ENCODE measurements at regions not wholly inside any gene's neighbourhood (a gene's known extent, or its start where the extent isn't known, plus 50 kb on each side); places are given as distances from the start of the nearest gene placed in this dataset.

DNA sequence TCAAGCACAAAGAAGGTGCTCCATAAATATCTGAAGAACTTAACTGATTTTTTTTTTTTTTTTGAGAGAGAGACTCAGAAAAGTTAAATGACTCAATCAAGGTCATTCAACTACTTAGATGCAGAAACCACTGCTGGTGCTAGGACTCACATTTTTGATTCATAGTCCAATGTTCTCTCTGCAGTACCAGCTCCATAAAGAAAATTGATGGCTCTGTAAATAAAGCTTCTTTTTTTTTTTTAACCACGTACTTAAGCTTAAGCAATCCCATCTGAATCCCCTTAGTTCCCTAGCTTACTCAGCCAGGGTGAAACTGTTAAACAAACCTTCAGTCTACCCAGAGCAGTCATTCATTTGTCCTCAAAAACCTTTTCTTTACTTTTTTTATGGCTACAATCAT, 657.0 kb upstream of the WWC1 start:
- Histone ChIP-seq H3K9me3 (ENCODE audit: low read depth) (no peaks in the 10 kb centered on the region), H3K36me3 (no peaks in the 10 kb centered on the region), H3K4me3 (no peak overlapping the region), H3K4me1 (ENCODE audit: low read depth) (peaks cover 27% of the 10 kb centered on the region), H3K27me3 (no peaks in the 10 kb centered on the region), H3K27ac (no peak overlapping the region)
- TF ChIP-seq, protein P1, sequence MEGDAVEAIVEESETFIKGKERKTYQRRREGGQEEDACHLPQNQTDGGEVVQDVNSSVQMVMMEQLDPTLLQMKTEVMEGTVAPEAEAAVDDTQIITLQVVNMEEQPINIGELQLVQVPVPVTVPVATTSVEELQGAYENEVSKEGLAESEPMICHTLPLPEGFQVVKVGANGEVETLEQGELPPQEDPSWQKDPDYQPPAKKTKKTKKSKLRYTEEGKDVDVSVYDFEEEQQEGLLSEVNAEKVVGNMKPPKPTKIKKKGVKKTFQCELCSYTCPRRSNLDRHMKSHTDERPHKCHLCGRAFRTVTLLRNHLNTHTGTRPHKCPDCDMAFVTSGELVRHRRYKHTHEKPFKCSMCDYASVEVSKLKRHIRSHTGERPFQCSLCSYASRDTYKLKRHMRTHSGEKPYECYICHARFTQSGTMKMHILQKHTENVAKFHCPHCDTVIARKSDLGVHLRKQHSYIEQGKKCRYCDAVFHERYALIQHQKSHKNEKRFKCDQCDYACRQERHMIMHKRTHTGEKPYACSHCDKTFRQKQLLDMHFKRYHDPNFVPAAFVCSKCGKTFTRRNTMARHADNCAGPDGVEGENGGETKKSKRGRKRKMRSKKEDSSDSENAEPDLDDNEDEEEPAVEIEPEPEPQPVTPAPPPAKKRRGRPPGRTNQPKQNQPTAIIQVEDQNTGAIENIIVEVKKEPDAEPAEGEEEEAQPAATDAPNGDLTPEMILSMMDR (IDR thresholded peaks at IDR 0.05; ENCODE audit: low read depth, low read length), result no peak
- DNase-seq (ENCODE audit: low read depth in 1 of 2, low spot score in 1 of 2), result peak in 1 of 2 donors; percentile 42

DNA sequence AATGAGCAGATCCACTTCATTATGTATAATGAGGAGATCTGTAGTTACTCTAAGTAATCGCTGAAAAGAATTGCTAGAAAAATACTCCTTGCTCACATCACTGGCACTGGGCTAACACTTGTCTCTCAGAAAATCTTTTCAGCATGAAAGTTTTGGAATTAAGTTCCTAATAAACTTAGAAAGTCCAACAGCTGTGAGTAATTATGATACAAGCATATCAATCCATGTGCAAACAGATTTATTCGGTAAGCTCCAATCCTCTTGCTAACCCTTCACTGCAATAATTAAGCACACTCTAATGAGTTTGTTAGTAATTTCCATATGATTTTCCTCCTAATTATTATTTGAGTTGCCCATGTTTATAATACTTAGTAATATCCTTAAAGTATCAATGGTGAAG, 652.6 kb upstream of the WWC1 start:
- Histone ChIP-seq H3K27ac (peak overlapping the region; percentile 55), H3K4me3 (no peak overlapping the region), H3K4me1 (ENCODE audit: low read depth) (peaks cover 19% of the 10 kb centered on the region)

DNA sequence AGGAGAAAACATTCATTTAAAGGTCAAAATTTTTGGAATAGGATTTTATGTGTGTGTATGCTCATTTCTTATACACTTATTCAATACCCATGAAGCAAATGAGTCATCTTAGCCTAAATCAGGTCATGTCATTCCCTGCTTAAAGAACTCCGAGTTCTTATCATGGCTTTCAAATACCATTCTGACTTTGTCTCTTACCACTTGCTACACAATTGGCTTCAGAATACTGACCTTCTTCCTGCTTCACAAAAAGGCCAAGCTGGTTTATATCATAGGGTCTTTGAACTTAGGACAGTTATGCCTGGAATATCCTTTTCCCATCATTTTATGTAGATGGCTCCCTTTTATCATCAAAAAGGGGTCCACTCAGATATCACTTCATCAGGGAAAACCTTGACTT, 652.2 kb upstream of the WWC1 start:
- H3K36me3 ChIP-seq, result no peaks in the 10 kb centered on the region
- no peak overlapping the region for H3K4me3 ChIP-seq
- H3K27me3 ChIP-seq, result no peaks in the 10 kb centered on the region
- TF ChIP-seq, protein P1 (IDR thresholded peaks at IDR 0.05; ENCODE audit: low read depth, low read length), result no peak
- H3K4me1 ChIP-seq (ENCODE audit: low read depth), result peaks cover 16% of the 10 kb centered on the region
- H3K27ac ChIP-seq, result peak overlapping the region; percentile 55
- peak; percentile 18 to 78 for DNase-seq (ENCODE audit: low read depth in 1 of 2, low spot score in 1 of 2)
- H3K9me3 ChIP-seq (ENCODE audit: low read depth), result no peaks in the 10 kb centered on the region

More for the DNA sequence above, 652.6 kb upstream of the WWC1 start:
- Histone ChIP-seq H3K9me3 (ENCODE audit: low read depth) (no peaks in the 10 kb centered on the region), H3K36me3 (no peaks in the 10 kb centered on the region), H3K27me3 (no peaks in the 10 kb centered on the region)
- TF ChIP-seq, protein P1 (IDR thresholded peaks at IDR 0.05; ENCODE audit: low read depth, low read length), result no peak
- no peak for DNase-seq (ENCODE audit: low read depth in 1 of 2, low spot score in 1 of 2)

DNA sequence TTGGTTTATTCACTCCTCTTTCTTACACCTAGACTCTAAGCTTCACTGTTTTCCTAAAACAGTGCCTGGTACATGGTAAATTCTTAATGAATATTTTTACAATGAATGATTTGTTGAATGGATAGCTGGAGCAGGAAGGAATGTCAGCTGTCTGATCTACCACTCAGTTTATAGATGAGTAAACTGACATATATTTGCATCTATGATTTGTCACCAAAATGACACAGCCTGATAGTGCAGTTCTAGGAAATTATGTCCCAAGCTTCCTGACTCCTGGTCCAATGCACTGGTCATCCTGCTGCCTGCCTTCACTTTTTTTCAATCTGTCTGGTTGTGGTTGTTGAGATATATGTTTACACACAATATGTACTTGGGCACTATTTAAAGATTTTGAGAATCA, 651.7 kb upstream of the WWC1 start:
- TF ChIP-seq, protein P1 (IDR thresholded peaks at IDR 0.05; ENCODE audit: low read depth, low read length), result no peak
- Histone ChIP-seq H3K36me3 (no peaks in the 10 kb centered on the region), H3K4me3 (no peak overlapping the region), H3K4me1 (ENCODE audit: low read depth) (peaks cover 16% of the 10 kb centered on the region), H3K27me3 (no peaks in the 10 kb centered on the region), H3K27ac (peak overlapping the region; percentile 55), H3K9me3 (ENCODE audit: low read depth) (no peaks in the 10 kb centered on the region)
- no peak for DNase-seq (ENCODE audit: low read depth in 1 of 2, low spot score in 1 of 2)

- TF ChIP-seq, protein P1 (IDR thresholded peaks at IDR 0.05; ENCODE audit: low read depth, low read length), result no peak
- Histone ChIP-seq H3K4me1 (ENCODE audit: low read depth) (peaks cover 25% of the 10 kb centered on the region), H3K9me3 (ENCODE audit: low read depth) (no peaks in the 10 kb centered on the region), H3K36me3 (no peaks in the 10 kb centered on the region), H3K27ac (no peak overlapping the region), H3K27me3 (no peaks in the 10 kb centered on the region), H3K4me3 (no peak overlapping the region)
- DNase-seq (ENCODE audit: low read depth in 1 of 2, low spot score in 1 of 2), result no peak
These were observed 649.3 kb upstream of the WWC1 start for GRCh38 chr5:167642181-167642580.

All from cardiac muscle cell (in vitro differentiated cells and primary cell).